T-helper 1 cell treated with Interleukin-12 subunit alpha and Interleukin-12 subunit beta and Interleukin-4 antibody, amounts not matched to agents 30 ng/mL and 1 ng/mL, for 36 hours (primary cell): ENCODE measurements at regions not wholly inside any gene's neighbourhood (a gene's known extent, or its start where the extent isn't known, plus 50 kb on each side); places are given as distances from the start of the nearest gene placed in this dataset.

Source experiments
- intact Hi-C: fragments of 100-400 bp; cut with micrococcal nuclease; formaldehyde crosslinking; loops from one replicate; pipeline ENCODE4 v1.15.1; 2024

- intact Hi-C loops: no loop called here
Measured at GRCh38 chr12:100738086-100738485, 56.5 kb upstream of the ANO4 start.

- intact Hi-C loops: loop anchor here (1.0 to 2.0 kb wide), 2 partner anchors 72 to 507 kb away; no protein-coding TSS in a partner anchor
Measured at GRCh38 chr12:100741084-100741711, 53.4 kb upstream of the ANO4 start.

GRCh38 chr12:100743060-100743459, 51.5 kb upstream of the ANO4 start:
- intact Hi-C loops: no loop called here
